D341Med (cell line): ENCODE measurements at regions not wholly inside any gene's neighbourhood (a gene's known extent, or its start where the extent isn't known, plus 50 kb on each side); places are given as distances from the start of the nearest gene placed in this dataset.
"Not testable (repeated sequence)": the region's sequence is repeated elsewhere in the genome, so short reads cannot be mapped to it uniquely, and the experiment has no call there.

Source experiments
- DNase-seq: peaks from one replicate; pipeline ENCODE4 v3.0.0; 2012; ENCODE audit warnings: low spot score

GRCh38 chr10:34907743-34908430 is 92.8 kb upstream of the PARD3 start:
- no peak for DNase-seq

GRCh38 chr10:34906067-34906965 is 91.2 kb upstream of the PARD3 start:
- DNase-seq, result peak; percentile 57

GRCh38 chr10:34905200-34905927 is 90.3 kb upstream of the PARD3 start:
- no peak for DNase-seq

GRCh38 chr10:34904191-34904590 is 89.1 kb upstream of the PARD3 start:
- DNase-seq, result no peak

- DNase-seq, result no peak
Measured at GRCh38 chr10:34899161-34899560, 84.1 kb upstream of the PARD3 start.

- no peak for DNase-seq
Measured at GRCh38 chr10:34895977-34896376, 80.9 kb upstream of the PARD3 start.

GRCh38 chr10:34895046-34895445 is 80.0 kb upstream of the PARD3 start:
- not testable (repeated sequence) for DNase-seq

- not testable (repeated sequence) for DNase-seq
Measured at GRCh38 chr10:34892521-34892920, 77.4 kb upstream of the PARD3 start.

- no peak for DNase-seq
Measured at GRCh38 chr10:34890939-34891338, 75.8 kb upstream of the PARD3 start.

GRCh38 chr10:34889004-34889869 is 74.1 kb upstream of the PARD3 start:
- no peak for DNase-seq

- no peak for DNase-seq
Measured at GRCh38 chr10:34886906-34887642, 72.0 kb upstream of the PARD3 start.

GRCh38 chr10:34885898-34886297 is 70.8 kb upstream of the PARD3 start:
- DNase-seq, result no peak

- DNase-seq, result no peak
Measured at GRCh38 chr10:34885011-34885410, 69.9 kb upstream of the PARD3 start.

- DNase-seq, result no peak
Measured at GRCh38 chr10:34884272-34884952, 69.3 kb upstream of the PARD3 start.

- no peak for DNase-seq
Measured at GRCh38 chr10:34880817-34881216, 65.7 kb upstream of the PARD3 start.

- DNase-seq, result not testable (repeated sequence)
Measured at GRCh38 chr10:34878651-34879050, 63.6 kb upstream of the PARD3 start.

GRCh38 chr10:34875061-34875460 is 60.0 kb upstream of the PARD3 start:
- DNase-seq, result no peak

- DNase-seq, result no peak
Measured at GRCh38 chr10:34872820-34873219, 57.7 kb upstream of the PARD3 start.

- no peak for DNase-seq
Measured at GRCh38 chr10:34869135-34869836, 54.2 kb upstream of the PARD3 start.

GRCh38 chr10:34868589-34868988 is 53.5 kb upstream of the PARD3 start:
- DNase-seq, result no peak
